Mucosa of rectum (tissue), 2 donors: ENCODE measurements at regions not wholly inside any gene's neighbourhood (a gene's known extent, or its start where the extent isn't known, plus 50 kb on each side); places are given as distances from the start of the nearest gene placed in this dataset.

Experiments
- H3K27ac ChIP-seq, 2 donors: one replicate each; pipeline ENCODE4 v1.7.0; 2013; ENCODE audit warnings: inconsistent platforms in 2 of 2, low read depth in 2 of 2, low read length in 2 of 2
- H3K27me3 ChIP-seq, 2 donors: one replicate each; pipeline ENCODE4 v1.7.0; 2013; ENCODE audit warnings: low read length in 2 of 2; ENCODE audit not compliant: control insufficient read depth in 2 of 2, insufficient read depth in 2 of 2
- H3K36me3 ChIP-seq, 2 donors: one replicate each; pipeline ENCODE4 v1.7.0; 2013; ENCODE audit warnings: low read length in 2 of 2; ENCODE audit not compliant: control insufficient read depth in 2 of 2, insufficient read depth in 2 of 2
- H3K4me1 ChIP-seq, 2 donors: one replicate each; pipeline ENCODE4 v1.7.0; 2013; ENCODE audit warnings: low read length in 2 of 2, mild to moderate bottlenecking in 1 of 2; ENCODE audit not compliant: control insufficient read depth in 2 of 2, insufficient read depth in 2 of 2
- H3K4me3 ChIP-seq, 2 donors: one replicate each; pipeline ENCODE4 v1.7.0; 2013; ENCODE audit warnings: low read length in 2 of 2
- H3K9ac ChIP-seq, 2 donors: one replicate each; pipeline ENCODE4 v1.7.0; 2013; ENCODE audit warnings: low read length in 2 of 2, low read depth in 1 of 2, mild to moderate bottlenecking in 1 of 2
- H3K9me3 ChIP-seq, 2 donors: one replicate each; pipeline ENCODE4 v1.7.0; 2013; ENCODE audit warnings: low read length in 2 of 2; ENCODE audit not compliant: control insufficient read depth in 2 of 2
- donor health status: healthy.
- donor health status: Normal muscosa, but diverticular disease.

DNA sequence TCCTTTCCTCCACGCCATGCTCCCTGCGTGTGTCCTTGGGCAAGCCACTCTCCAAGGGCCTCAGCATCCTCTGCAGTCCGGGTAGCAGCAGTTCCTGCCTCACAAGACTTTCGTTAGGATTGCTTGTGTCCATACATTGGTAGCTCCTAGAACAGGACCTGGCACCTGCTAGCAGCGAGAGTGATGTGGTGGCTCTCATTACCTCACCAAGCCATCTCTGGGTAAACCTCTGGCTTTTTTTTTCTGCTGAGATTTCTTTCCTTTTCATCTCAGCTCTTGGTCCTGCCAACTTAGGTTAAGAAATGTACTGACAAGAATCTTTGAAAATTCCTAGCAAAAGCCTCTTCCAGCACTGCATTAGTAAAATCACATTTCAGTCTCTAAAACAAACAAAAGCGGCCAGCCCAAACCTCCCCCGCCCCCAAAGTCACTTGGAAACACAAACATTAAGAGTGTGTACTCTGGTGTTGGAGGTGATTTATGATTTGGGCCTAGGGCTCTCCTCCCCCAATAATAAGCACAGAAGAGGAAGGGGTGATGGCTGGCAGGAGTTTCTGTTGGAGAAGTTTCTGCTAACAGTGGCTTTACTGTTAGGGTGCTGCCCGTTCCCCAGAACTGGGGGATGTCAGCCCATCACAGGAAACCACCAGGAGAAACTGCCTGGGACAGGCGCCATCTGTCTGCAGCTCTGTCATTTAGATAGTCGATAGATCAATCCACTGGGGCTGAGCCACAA is 199.2 kb downstream of the CD83 start:
- Histone ChIP-seq H3K36me3 (no peaks in the 10 kb centered on the region), H3K4me1 (no peaks in the 10 kb centered on the region), H3K4me3 (no peak overlapping the region), H3K27me3 (no peaks in the 10 kb centered on the region), H3K9ac (no peak overlapping the region), H3K27ac (no peak overlapping the region), H3K9me3 (no peaks in the 10 kb centered on the region)

DNA sequence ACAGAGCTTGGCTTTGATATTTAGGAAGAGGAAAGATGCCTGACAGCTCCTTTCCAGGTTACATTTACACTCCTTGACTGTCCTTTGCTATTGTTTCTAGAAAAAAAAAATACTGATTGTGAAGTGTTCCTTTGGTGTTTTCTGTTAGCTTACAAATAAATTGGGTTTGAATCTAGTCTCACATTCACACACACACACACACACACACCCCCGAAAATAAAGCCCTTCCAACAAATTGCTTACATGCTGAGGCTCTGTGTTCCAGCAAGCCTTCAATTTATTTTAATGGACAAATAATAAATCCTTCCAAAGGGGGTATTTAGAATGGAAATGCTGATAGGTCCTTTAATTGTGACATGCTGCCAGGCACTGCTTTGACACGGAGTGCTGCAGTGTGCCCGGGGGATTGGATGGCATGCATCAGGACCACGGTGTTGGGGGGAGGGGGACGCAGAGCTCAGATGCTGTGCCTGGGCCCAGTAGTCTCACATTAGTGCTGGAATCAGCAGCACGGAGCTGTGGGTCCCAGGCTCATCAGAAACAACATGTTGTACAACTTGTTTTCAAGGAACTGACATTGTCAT is 199.9 kb downstream of the CD83 start:
- Histone ChIP-seq H3K9me3 (no peaks in the 10 kb centered on the region), H3K27me3 (no peaks in the 10 kb centered on the region), H3K4me1 (no peaks in the 10 kb centered on the region), H3K27ac (no peak overlapping the region), H3K4me3 (no peak overlapping the region), H3K36me3 (no peaks in the 10 kb centered on the region), H3K9ac (no peak overlapping the region)

DNA sequence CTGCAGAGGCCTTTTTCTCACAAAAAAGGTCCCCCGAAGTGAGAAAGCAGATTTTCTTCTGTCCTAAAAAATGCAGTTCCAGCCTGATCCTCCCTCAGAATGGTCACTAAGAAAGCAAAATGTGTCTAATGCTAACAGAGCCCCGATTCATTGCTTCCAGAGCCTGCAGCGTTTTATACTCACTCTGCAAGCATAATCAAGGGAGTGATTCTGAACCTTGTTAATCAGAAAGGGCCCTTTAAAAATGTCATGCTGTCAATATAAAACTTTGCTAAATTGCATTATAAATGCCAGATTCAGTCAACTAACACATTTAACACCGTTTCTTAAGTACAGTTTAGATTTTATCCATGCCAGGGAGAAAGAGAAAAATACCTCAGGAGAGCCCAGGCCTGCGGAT is 202.8 kb downstream of the CD83 start:
- Histone ChIP-seq H3K4me1 (no peaks in the 10 kb centered on the region), H3K27me3 (no peaks in the 10 kb centered on the region), H3K27ac (no peak overlapping the region)

DNA sequence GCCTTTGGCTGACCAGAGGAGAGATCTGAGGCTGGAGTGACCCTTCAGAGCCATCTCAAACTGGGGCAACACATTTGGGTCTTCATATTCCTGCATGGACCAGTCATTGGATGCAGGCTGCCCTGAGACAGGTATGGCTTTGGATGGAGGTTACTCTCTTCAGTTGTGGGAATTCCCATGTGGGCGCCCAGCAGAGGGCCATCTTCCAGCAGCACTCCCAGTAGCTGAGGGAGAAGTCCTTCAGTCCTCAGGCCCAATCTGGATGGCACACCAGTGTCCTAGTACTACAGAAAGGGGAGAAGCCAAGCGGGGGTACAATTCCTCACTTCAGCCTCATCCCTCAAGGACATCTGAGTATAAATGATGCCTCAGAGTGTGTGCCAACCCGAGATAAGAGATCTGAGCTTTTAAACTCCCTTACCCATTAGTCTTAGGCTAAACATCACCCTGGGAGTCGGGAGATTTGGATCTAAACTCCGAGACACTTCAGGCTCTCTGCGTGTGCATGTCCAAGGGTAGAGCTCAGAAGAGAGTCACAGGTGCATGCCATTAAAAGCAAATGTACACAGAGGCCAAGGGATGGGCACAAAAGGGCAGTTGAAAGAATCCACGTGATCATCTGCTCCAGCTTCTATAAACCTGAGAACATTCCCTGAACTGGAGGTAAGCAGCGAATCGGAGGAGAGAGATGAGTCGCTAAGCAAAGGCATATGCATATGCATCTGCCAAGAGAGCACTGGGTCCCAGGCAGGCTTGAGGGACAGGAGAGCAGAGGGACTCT is 204.6 kb downstream of the CD83 start:
- Histone ChIP-seq H3K27me3 (no peaks in the 10 kb centered on the region), H3K9ac (no peak overlapping the region), H3K36me3 (no peaks in the 10 kb centered on the region), H3K27ac (no peak overlapping the region), H3K4me1 (no peaks in the 10 kb centered on the region), H3K4me3 (no peak overlapping the region), H3K9me3 (no peaks in the 10 kb centered on the region)

More for the DNA sequence above, 202.8 kb downstream of the CD83 start:
- H3K36me3 ChIP-seq = no peaks in the 10 kb centered on the region
- no peak overlapping the region for H3K9ac ChIP-seq
- H3K4me3 ChIP-seq = no peak overlapping the region
- no peaks in the 10 kb centered on the region for H3K9me3 ChIP-seq

DNA sequence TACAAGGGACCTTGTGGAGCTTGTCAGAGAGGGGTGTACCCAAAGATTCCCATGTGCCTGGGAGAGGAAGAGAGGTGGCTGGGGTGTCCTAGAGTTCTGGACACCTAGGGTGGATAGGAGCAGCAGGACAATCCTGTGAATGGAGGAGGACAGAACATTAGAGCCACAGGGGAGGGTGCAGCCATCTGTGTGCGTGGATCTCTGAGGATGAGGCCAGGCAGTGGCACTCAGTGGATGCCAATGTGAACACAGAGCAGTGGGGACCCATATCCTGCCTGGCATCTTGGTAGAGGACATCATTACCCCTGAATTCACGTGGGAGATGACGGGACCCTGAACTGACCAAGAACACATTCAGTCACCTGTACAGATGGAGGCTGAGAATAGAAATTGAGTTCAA is 205.3 kb downstream of the CD83 start:
- no peaks in the 10 kb centered on the region for H3K36me3 ChIP-seq
- H3K4me3 ChIP-seq = no peak overlapping the region
- H3K9me3 ChIP-seq = no peaks in the 10 kb centered on the region

DNA sequence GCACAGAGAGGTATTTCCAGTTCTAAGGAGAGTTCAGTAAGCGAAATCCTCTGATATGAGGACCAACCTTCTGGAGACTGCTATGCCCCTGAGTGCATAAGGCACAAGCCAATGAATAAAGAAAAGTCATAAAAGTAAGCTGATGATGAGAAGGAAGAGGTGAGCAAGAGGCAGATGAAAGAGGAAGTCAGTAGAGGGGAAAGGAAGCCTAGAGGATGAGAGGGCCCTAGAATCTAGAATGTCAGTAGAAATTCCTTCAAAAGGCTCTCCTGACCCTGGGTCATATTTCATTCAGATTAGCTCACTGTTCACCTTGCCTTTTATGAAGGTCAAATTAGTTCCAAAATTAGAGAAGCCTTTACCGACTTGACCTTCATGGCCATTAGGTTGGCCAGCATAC is 209.2 kb downstream of the CD83 start:
- Histone ChIP-seq H3K4me1 (no peaks in the 10 kb centered on the region), H3K9me3 (no peaks in the 10 kb centered on the region), H3K27ac (no peak overlapping the region), H3K4me3 (no peak overlapping the region), H3K9ac (no peak overlapping the region), H3K36me3 (no peaks in the 10 kb centered on the region), H3K27me3 (no peaks in the 10 kb centered on the region)

More for the DNA sequence above, 205.3 kb downstream of the CD83 start:
- Histone ChIP-seq H3K9ac (no peak overlapping the region), H3K4me1 (no peaks in the 10 kb centered on the region), H3K27ac (no peak overlapping the region), H3K27me3 (no peaks in the 10 kb centered on the region)

DNA sequence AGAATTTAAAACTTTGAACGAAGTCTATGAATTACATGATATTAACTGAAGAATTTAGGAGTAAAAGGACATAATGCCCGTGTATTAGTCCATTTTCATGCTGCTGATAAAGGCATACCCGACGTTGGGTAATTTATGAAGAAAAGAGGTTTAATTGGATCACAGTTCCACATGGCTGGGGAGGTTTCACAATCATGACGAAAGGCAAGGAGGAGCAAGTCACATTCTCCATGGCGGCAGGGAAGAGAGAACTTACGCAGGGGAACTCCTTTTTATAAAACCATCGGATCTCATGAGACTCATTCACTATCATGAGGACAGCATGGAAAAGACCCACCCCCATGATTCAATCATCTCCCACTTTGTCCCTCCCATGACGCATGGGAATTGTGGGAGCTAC is 210.6 kb downstream of the CD83 start:
- Histone ChIP-seq H3K36me3 (no peaks in the 10 kb centered on the region), H3K9ac (no peak overlapping the region), H3K9me3 (no peaks in the 10 kb centered on the region), H3K4me3 (no peak overlapping the region), H3K4me1 (no peaks in the 10 kb centered on the region), H3K27ac (no peak overlapping the region), H3K27me3 (no peaks in the 10 kb centered on the region)

DNA sequence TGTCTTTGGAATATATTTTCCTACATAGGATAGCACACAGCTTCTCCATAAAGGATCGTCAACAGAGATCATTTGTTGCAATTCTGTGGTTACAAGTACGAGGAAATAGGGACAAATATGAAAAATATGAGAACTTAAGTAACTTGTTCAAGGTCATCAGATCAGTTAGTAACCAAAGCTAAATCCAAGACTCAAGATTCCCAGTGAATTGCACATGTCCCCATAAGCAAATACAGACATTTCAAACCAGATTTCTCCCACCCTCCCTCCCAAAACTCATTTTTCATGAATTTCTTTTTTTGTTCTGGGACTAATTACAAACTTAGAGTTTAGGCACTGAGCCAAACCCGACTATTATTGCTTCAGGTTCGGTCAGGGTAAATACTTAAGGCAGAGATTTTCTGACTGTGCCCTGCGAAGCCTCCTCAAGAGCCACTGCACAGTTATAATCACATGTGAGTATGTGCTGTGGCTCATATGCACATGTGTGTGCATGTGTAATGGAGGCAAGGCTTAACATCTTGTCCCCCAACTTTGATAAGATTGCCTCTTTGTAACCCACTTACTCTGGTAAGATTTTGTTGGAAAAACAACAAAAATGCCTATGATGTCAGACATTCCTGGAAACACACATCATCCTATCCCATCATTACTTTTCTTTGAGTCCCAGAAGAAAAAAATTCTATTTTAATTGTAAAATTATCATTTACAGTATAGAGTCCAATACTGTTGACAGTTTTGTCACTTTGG is 216.2 kb downstream of the CD83 start:
- Histone ChIP-seq H3K27ac (no peak overlapping the region), H3K36me3 (no peaks in the 10 kb centered on the region), H3K9ac (no peak overlapping the region), H3K27me3 (no peaks in the 10 kb centered on the region), H3K9me3 (no peaks in the 10 kb centered on the region), H3K4me1 (no peaks in the 10 kb centered on the region), H3K4me3 (no peak overlapping the region)

DNA sequence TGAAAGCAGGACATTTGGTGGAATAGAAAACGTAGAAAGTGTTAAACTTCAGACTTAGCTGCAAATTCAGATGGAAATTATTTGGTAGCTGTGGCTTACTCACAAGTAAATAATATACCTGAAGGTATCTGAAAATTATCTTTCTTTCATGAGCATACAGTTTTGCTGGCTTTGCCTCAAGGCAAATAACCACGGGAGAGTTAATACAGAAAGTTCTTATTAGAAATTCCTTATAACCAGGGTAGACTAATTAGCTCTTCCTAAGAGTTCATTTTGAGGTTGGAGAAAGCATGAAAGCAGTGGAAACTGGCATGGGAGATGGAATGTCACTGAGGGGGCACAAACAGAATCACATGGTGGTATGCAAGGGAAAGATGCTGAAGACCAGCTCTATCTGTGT is 217.5 kb downstream of the CD83 start:
- no peaks in the 10 kb centered on the region for H3K9me3 ChIP-seq
- no peaks in the 10 kb centered on the region for H3K27me3 ChIP-seq
- H3K9ac ChIP-seq = no peak overlapping the region
- no peak overlapping the region for H3K4me3 ChIP-seq
- no peaks in the 10 kb centered on the region for H3K36me3 ChIP-seq
- H3K4me1 ChIP-seq = no peaks in the 10 kb centered on the region
- H3K27ac ChIP-seq = no peak overlapping the region

DNA sequence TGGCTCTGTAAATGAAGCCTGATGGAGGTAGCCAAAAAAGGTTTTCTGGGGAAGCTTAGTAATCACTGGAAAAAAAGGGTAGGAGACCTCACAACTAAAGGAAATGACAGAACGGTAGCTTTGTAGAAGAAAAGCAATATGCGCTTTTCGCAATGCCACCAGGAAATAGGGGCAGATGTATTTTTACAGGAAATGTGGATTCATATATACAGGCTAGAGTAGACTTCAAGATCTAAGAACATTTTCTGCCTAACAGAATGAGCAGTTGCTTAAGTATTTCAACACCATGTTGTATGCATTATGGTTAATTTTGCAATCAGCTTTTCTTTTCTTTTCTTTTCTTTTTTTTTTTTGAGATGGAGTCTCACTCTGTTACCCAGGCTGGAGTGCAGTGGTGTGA is 219.6 kb downstream of the CD83 start:
- no peaks in the 10 kb centered on the region for H3K9me3 ChIP-seq
- H3K27me3 ChIP-seq = no peaks in the 10 kb centered on the region
- H3K27ac ChIP-seq = no peak overlapping the region
- H3K36me3 ChIP-seq = no peaks in the 10 kb centered on the region
- no peaks in the 10 kb centered on the region for H3K4me1 ChIP-seq
- no peak overlapping the region for H3K9ac ChIP-seq
- no peak overlapping the region for H3K4me3 ChIP-seq
